GM21528 (cell line): ENCODE measurements at regions not wholly inside any gene's neighbourhood (a gene's known extent, or its start where the extent isn't known, plus 50 kb on each side); places are given as distances from the start of the nearest gene placed in this dataset.

Source experiments
- ATAC-seq: cut with Tn5 transposase; IDR thresholded peaks from one replicate; pipeline ENCODE4 v1.9.1; 2021; ENCODE audit warnings: mild to moderate bottlenecking, moderate library complexity; ENCODE audit not compliant: unreplicated experiment, low FRiP score

- ATAC-seq: no peak
Measured at GRCh38 chr3:82790307-82791097, 1029.1 kb upstream of the GBE1 start.

- no peak for ATAC-seq
Measured at GRCh38 chr3:82783194-82783593, 1021.7 kb upstream of the GBE1 start.

GRCh38 chr3:82773207-82773606 lies 1011.8 kb upstream of the GBE1 start:
- no peak for ATAC-seq

- ATAC-seq: no peak
Measured at GRCh38 chr3:82764521-82764920, 1003.1 kb upstream of the GBE1 start.

- ATAC-seq: no peak
Measured at GRCh38 chr3:82761858-82762257, 1000.4 kb upstream of the GBE1 start.

- ATAC-seq: no peak
Measured at GRCh38 chr3:82745544-82745943, 984.1 kb upstream of the GBE1 start.

GRCh38 chr3:82743196-82743595 lies 981.8 kb upstream of the GBE1 start:
- ATAC-seq: no peak

GRCh38 chr3:82741346-82741745 lies 979.9 kb upstream of the GBE1 start:
- no peak for ATAC-seq

- no peak for ATAC-seq
Measured at GRCh38 chr3:82739390-82739789, 977.9 kb upstream of the GBE1 start.

- no peak for ATAC-seq
Measured at GRCh38 chr3:82736696-82737277, 975.3 kb upstream of the GBE1 start.

- ATAC-seq: no peak
Measured at GRCh38 chr3:82715091-82715856, 953.8 kb upstream of the GBE1 start.

- ATAC-seq: no peak
Measured at GRCh38 chr3:82707035-82707434, 945.6 kb upstream of the GBE1 start.

GRCh38 chr3:82685761-82686160 lies 924.3 kb upstream of the GBE1 start:
- no peak for ATAC-seq

- no peak for ATAC-seq
Measured at GRCh38 chr3:82676356-82677026, 915.0 kb upstream of the GBE1 start.

GRCh38 chr3:82672966-82673365 lies 911.5 kb upstream of the GBE1 start:
- ATAC-seq: no peak

GRCh38 chr3:82671466-82671865 lies 910.0 kb upstream of the GBE1 start:
- no peak for ATAC-seq

- ATAC-seq: no peak
Measured at GRCh38 chr3:82654708-82655107, 893.3 kb upstream of the GBE1 start.

GRCh38 chr3:82643948-82644347 lies 882.5 kb upstream of the GBE1 start:
- ATAC-seq: no peak

- ATAC-seq: no peak
Measured at GRCh38 chr3:82641701-82642100, 880.3 kb upstream of the GBE1 start.

- no peak for ATAC-seq
Measured at GRCh38 chr3:82640254-82640653, 878.8 kb upstream of the GBE1 start.

- no peak for ATAC-seq
Measured at GRCh38 chr3:82637574-82637973, 876.1 kb upstream of the GBE1 start.
